ENCODE measurements at regions not wholly inside any gene's neighbourhood (a gene's known extent, or its start where the extent isn't known, plus 50 kb on each side); places are given as distances from the start of the nearest gene placed in this dataset.

- TF ChIP-seq EZH2phosphoT487 (conservative IDR thresholded peaks at IDR 0.05; ENCODE audit: low read length): no peak
- TF ChIP-seq CTCF (IDR thresholded peaks at IDR 0.05; ENCODE audit: insufficient read depth, low read length, poor library complexity, severe bottlenecking): no peak
- Histone ChIP-seq H3F3A (ENCODE audit: insufficient read depth) (no peaks in the 10 kb centered on the region), H3K9ac (ENCODE audit: low read length) (no peak overlapping the region), H3K4me2 (ENCODE audit: low read depth, low read length, poor library complexity, severe bottlenecking) (no peak overlapping the region), H3K4me3 (ENCODE audit: insufficient read depth, low read length, poor library complexity, severe bottlenecking) (no peak overlapping the region), H3K27ac (ENCODE audit: low read depth, low read length) (no peak overlapping the region), H3K79me2 (ENCODE audit: insufficient read depth, low read length) (no peaks in the 10 kb centered on the region), H2AFZ (ENCODE audit: low read depth, low read length, severe bottlenecking) (no peak overlapping the region), H3K36me3 (ENCODE audit: low read length) (no peaks in the 10 kb centered on the region), H3K9me2 (replicated peaks; ENCODE audit: insufficient read depth, low read length) (no peaks in the 10 kb centered on the region), H3K27me3 (ENCODE audit: low read length) (no peaks in the 10 kb centered on the region), H3K9me3 (ENCODE audit: insufficient read depth, low read length) (no peaks in the 10 kb centered on the region), H4K20me1 (ENCODE audit: low read depth, low read length) (no peaks in the 10 kb centered on the region)
Observed at GRCh38 chr9:79911724-79912123, 340.0 kb downstream of the TLE4 start.

- no peaks in the 10 kb centered on the region for H3K9me3 ChIP-seq (ENCODE audit: insufficient read depth, low read length)
- no peaks in the 10 kb centered on the region for H3F3A ChIP-seq (ENCODE audit: insufficient read depth)
- no peaks in the 10 kb centered on the region for H3K27me3 ChIP-seq (ENCODE audit: low read length)
- H3K79me2 ChIP-seq (ENCODE audit: insufficient read depth, low read length): no peaks in the 10 kb centered on the region
- H3K4me2 ChIP-seq (ENCODE audit: low read depth, low read length, poor library complexity, severe bottlenecking): no peak overlapping the region
- H3K9me2 ChIP-seq (replicated peaks; ENCODE audit: insufficient read depth, low read length): no peaks in the 10 kb centered on the region
- H3K36me3 ChIP-seq (ENCODE audit: low read length): no peaks in the 10 kb centered on the region
- no peak overlapping the region for H3K4me3 ChIP-seq (ENCODE audit: insufficient read depth, low read length, poor library complexity, severe bottlenecking)
- no peaks in the 10 kb centered on the region for H4K20me1 ChIP-seq (ENCODE audit: low read depth, low read length)
- H3K9ac ChIP-seq (ENCODE audit: low read length): no peak overlapping the region
- H2AFZ ChIP-seq (ENCODE audit: low read depth, low read length, severe bottlenecking): no peak overlapping the region
- TF ChIP-seq EZH2phosphoT487 (conservative IDR thresholded peaks at IDR 0.05; ENCODE audit: low read length) (no peak), CTCF (IDR thresholded peaks at IDR 0.05; ENCODE audit: insufficient read depth, low read length, poor library complexity, severe bottlenecking) (no peak)
- H3K27ac ChIP-seq (ENCODE audit: low read depth, low read length): no peak overlapping the region
Observed at GRCh38 chr9:79902825-79903600, 331.2 kb downstream of the TLE4 start.

- Histone ChIP-seq H3F3A (ENCODE audit: insufficient read depth) (no peaks in the 10 kb centered on the region), H3K9ac (ENCODE audit: low read length) (no peak overlapping the region), H3K9me3 (ENCODE audit: insufficient read depth, low read length) (no peaks in the 10 kb centered on the region), H3K4me3 (ENCODE audit: insufficient read depth, low read length, poor library complexity, severe bottlenecking) (no peak overlapping the region), H3K27me3 (ENCODE audit: low read length) (no peaks in the 10 kb centered on the region), H3K27ac (ENCODE audit: low read depth, low read length) (no peak overlapping the region), H2AFZ (ENCODE audit: low read depth, low read length, severe bottlenecking) (no peak overlapping the region), H3K36me3 (ENCODE audit: low read length) (no peaks in the 10 kb centered on the region), H4K20me1 (ENCODE audit: low read depth, low read length) (no peaks in the 10 kb centered on the region), H3K9me2 (replicated peaks; ENCODE audit: insufficient read depth, low read length) (no peaks in the 10 kb centered on the region), H3K4me2 (ENCODE audit: low read depth, low read length, poor library complexity, severe bottlenecking) (no peak overlapping the region), H3K79me2 (ENCODE audit: insufficient read depth, low read length) (no peaks in the 10 kb centered on the region)
- TF ChIP-seq EZH2phosphoT487 (conservative IDR thresholded peaks at IDR 0.05; ENCODE audit: low read length) (no peak), CTCF (IDR thresholded peaks at IDR 0.05; ENCODE audit: insufficient read depth, low read length, poor library complexity, severe bottlenecking) (no peak)
Observed at GRCh38 chr9:79900754-79901153, 329.0 kb downstream of the TLE4 start.
